GM12878 (cell line): ENCODE measurements at regions not wholly inside any gene's neighbourhood (a gene's known extent, or its start where the extent isn't known, plus 50 kb on each side); places are given as distances from the start of the nearest gene placed in this dataset.

Experiments used
- BACH1 ChIP-seq: fragments of 450-650 bp; IDR thresholded peaks from 2 replicates; pipeline ENCODE4 v1.6.1; 2017; ENCODE audit warnings: mild to moderate bottlenecking, borderline replicate concordance
- BCL11A ChIP-seq: IDR thresholded peaks from 2 replicates; pipeline ENCODE4 v1.6.1; 2011; ENCODE audit warnings: low read depth, low read length
- CREB1 ChIP-seq: IDR thresholded peaks from 2 replicates; pipeline ENCODE4 v1.6.1; 2012; ENCODE audit warnings: low read depth, mild to moderate bottlenecking, inconsistent platforms
- CREM ChIP-seq: IDR thresholded peaks from 2 replicates; pipeline ENCODE4 v1.6.1; 2014; ENCODE audit warnings: antibody characterized with exemption, low read depth
- EZH2 ChIP-seq: IDR thresholded peaks from 2 replicates; pipeline ENCODE4 v1.6.1; 2012; ENCODE audit warnings: low read depth, mild to moderate bottlenecking, control low read depth, inconsistent platforms, low read length, borderline replicate concordance; ENCODE audit not compliant: control insufficient read depth
- FOS ChIP-seq: IDR thresholded peaks from 3 replicates; pipeline ENCODE4 v1.6.1; 2011; ENCODE audit warnings: borderline replicate concordance; ENCODE audit not compliant: insufficient read length; ENCODE audit errors: extremely low read depth
- IKZF2 ChIP-seq, 2 experiments: fragments of 450-650 bp; IDR thresholded peaks; 2 replicates each; pipeline ENCODE4 v1.6.1; 2017; ENCODE audit warnings: mild to moderate bottlenecking in 2 of 2, moderate library complexity in 2 of 2
- KAT2A ChIP-seq: conservative IDR thresholded peaks from 2 replicates; pipeline ENCODE4 v1.6.1; 2011; ENCODE audit warnings: low read depth, low read length; ENCODE audit not compliant: control insufficient read depth
- KDM1A ChIP-seq: fragments of 200-600 bp; sonication (generic); IDR thresholded peaks from 2 replicates; pipeline ENCODE4 v1.6.1; 2016; ENCODE audit warnings: borderline replicate concordance
- KLF5 ChIP-seq: fragments of 450-650 bp; IDR thresholded peaks from 2 replicates; pipeline ENCODE4 v1.6.1; 2014; ENCODE audit warnings: mild to moderate bottlenecking; ENCODE audit not compliant: partially characterized antibody
- MXI1 ChIP-seq: fragments of 150-350 bp; IDR thresholded peaks from 2 replicates; pipeline ENCODE4 v1.6.1; 2011; ENCODE audit warnings: low read depth, mild to moderate bottlenecking, inconsistent platforms, low read length, improper control_type of control experiment
- MYB ChIP-seq: fragments of 150-350 bp; IDR thresholded peaks from 2 replicates; pipeline ENCODE4 v1.6.1; 2014; ENCODE audit warnings: mild to moderate bottlenecking, low read depth, low read length, borderline replicate concordance
- NR2C1 ChIP-seq: fragments of 450-650 bp; IDR thresholded peaks from 2 replicates; pipeline ENCODE4 v1.6.1; 2017; ENCODE audit warnings: antibody characterized with exemption, mild to moderate bottlenecking, moderate library complexity
- NR2C2 ChIP-seq: IDR thresholded peaks from 2 replicates; pipeline ENCODE4 v1.6.1; 2011; ENCODE audit warnings: borderline replicate concordance, low read depth; ENCODE audit not compliant: control insufficient read depth, insufficient read length
- RAD21 ChIP-seq: IDR thresholded peaks from 2 replicates; pipeline ENCODE4 v1.6.1; 2011; ENCODE audit warnings: mild to moderate bottlenecking, low read depth, low read length, moderate library complexity; ENCODE audit not compliant: insufficient read depth
- RELB ChIP-seq: fragments of 450-650 bp; IDR thresholded peaks from 2 replicates; pipeline ENCODE4 v1.6.1; 2017; ENCODE audit warnings: low read depth, mild to moderate bottlenecking, moderate library complexity
- RFX5 ChIP-seq: IDR thresholded peaks from 2 replicates; pipeline ENCODE4 v1.6.1; 2011; ENCODE audit warnings: low read depth, low read length, improper control_type of control experiment
- SMC3 ChIP-seq: IDR thresholded peaks from 2 replicates; pipeline ENCODE4 v1.6.1; 2011; ENCODE audit warnings: low read length, improper control_type of control experiment, borderline replicate concordance
- WRNIP1 ChIP-seq: IDR thresholded peaks from 2 replicates; pipeline ENCODE4 v1.6.1; 2011; ENCODE audit warnings: low read depth, low read length, improper control_type of control experiment, borderline replicate concordance
- ZNF207 ChIP-seq: fragments of 450-650 bp; IDR thresholded peaks from 2 replicates; pipeline ENCODE4 v1.6.1; 2014; ENCODE audit warnings: antibody characterized with exemption, mild to moderate bottlenecking, borderline replicate concordance
- ZNF24 ChIP-seq: fragments of 450-650 bp; IDR thresholded peaks from 2 replicates; pipeline ENCODE4 v1.6.1; 2017; ENCODE audit warnings: antibody characterized with exemption, mild to moderate bottlenecking
- ZZZ3 ChIP-seq: IDR thresholded peaks from 2 replicates; pipeline ENCODE4 v1.6.1; 2011; ENCODE audit warnings: low read depth; ENCODE audit not compliant: control insufficient read depth, insufficient read length
- TF ChIP-seq, protein P1 (sequence below): fragments of 150-350 bp; IDR thresholded peaks from 2 replicates; pipeline ENCODE4 v1.6.1; 2016; ENCODE audit warnings: low read depth, low read length
- TF ChIP-seq, protein P2 (sequence below): fragments of 450-650 bp; IDR thresholded peaks from 2 replicates; pipeline ENCODE4 v1.6.1; 2017; ENCODE audit warnings: antibody characterized with exemption, mild to moderate bottlenecking, moderate library complexity

GRCh38 chr7:88628363-88629085 is 131.0 kb upstream of the ZNF804B start (continued):
- TF ChIP-seq, protein P1, sequence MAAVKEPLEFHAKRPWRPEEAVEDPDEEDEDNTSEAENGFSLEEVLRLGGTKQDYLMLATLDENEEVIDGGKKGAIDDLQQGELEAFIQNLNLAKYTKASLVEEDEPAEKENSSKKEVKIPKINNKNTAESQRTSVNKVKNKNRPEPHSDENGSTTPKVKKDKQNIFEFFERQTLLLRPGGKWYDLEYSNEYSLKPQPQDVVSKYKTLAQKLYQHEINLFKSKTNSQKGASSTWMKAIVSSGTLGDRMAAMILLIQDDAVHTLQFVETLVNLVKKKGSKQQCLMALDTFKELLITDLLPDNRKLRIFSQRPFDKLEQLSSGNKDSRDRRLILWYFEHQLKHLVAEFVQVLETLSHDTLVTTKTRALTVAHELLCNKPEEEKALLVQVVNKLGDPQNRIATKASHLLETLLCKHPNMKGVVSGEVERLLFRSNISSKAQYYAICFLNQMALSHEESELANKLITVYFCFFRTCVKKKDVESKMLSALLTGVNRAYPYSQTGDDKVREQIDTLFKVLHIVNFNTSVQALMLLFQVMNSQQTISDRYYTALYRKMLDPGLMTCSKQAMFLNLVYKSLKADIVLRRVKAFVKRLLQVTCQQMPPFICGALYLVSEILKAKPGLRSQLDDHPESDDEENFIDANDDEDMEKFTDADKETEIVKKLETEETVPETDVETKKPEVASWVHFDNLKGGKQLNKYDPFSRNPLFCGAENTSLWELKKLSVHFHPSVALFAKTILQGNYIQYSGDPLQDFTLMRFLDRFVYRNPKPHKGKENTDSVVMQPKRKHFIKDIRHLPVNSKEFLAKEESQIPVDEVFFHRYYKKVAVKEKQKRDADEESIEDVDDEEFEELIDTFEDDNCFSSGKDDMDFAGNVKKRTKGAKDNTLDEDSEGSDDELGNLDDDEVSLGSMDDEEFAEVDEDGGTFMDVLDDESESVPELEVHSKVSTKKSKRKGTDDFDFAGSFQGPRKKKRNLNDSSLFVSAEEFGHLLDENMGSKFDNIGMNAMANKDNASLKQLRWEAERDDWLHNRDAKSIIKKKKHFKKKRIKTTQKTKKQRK, result no peak
- TF ChIP-seq CREB1 (0 out of 2 replicates have a peak, but pooled peaks have one; percentile 13), MYB (no peak), ZNF24 (peak; percentile 86), EZH2 (no peak), NR2C1 (no peak), KAT2A (no peak), RAD21 (no peak), RELB (peak; percentile 91; the same call in 1 of the 2 replicates), BCL11A (peak; percentile 96), WRNIP1 (no peak), KLF5 (no peak), ZNF207 (no peak), CREM (peak; percentile 86), RFX5 (no peak), FOS (no peak), BACH1 (peak; percentile 96; the same call in 1 of the 2 replicates), MXI1 (peak; percentile 63; the same call in 1 of the 2 replicates), ZZZ3 (no peak), IKZF2 (IDR thresholded peaks at IDR 0.05) (peak; percentile 95 to 96), SMC3 (no peak), KDM1A (no peak), NR2C2 (no peak)
- TF ChIP-seq, protein P2, sequence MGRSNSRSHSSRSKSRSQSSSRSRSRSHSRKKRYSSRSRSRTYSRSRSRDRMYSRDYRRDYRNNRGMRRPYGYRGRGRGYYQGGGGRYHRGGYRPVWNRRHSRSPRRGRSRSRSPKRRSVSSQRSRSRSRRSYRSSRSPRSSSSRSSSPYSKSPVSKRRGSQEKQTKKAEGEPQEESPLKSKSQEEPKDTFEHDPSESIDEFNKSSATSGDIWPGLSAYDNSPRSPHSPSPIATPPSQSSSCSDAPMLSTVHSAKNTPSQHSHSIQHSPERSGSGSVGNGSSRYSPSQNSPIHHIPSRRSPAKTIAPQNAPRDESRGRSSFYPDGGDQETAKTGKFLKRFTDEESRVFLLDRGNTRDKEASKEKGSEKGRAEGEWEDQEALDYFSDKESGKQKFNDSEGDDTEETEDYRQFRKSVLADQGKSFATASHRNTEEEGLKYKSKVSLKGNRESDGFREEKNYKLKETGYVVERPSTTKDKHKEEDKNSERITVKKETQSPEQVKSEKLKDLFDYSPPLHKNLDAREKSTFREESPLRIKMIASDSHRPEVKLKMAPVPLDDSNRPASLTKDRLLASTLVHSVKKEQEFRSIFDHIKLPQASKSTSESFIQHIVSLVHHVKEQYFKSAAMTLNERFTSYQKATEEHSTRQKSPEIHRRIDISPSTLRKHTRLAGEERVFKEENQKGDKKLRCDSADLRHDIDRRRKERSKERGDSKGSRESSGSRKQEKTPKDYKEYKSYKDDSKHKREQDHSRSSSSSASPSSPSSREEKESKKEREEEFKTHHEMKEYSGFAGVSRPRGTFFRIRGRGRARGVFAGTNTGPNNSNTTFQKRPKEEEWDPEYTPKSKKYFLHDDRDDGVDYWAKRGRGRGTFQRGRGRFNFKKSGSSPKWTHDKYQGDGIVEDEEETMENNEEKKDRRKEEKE, result no peak
